ENCODE measurements at regions not wholly inside any gene's neighbourhood (a gene's known extent, or its start where the extent isn't known, plus 50 kb on each side); places are given as distances from the start of the nearest gene placed in this dataset.

DNA sequence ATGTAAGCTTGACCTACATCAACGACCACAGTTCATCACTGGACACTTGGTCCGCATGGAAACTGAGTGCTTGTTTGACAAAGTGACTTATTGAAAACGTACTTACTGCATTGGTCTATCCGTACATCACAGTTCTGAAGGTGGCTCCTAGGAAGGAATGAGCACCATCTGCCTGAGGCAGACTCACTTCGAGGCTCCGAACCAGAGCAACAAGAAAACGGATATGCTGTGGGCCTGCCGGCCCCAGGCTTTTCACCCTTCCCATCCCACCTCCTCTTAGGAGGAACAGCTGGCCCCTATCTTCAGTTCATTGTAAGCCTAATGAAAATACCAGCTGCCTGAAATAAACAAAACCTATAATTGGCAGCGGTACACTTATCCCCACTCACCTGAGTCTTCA lies 67.2 kb upstream of the TSLP start:
- no peak for ATAC-seq
- TF ChIP-seq, protein P1, sequence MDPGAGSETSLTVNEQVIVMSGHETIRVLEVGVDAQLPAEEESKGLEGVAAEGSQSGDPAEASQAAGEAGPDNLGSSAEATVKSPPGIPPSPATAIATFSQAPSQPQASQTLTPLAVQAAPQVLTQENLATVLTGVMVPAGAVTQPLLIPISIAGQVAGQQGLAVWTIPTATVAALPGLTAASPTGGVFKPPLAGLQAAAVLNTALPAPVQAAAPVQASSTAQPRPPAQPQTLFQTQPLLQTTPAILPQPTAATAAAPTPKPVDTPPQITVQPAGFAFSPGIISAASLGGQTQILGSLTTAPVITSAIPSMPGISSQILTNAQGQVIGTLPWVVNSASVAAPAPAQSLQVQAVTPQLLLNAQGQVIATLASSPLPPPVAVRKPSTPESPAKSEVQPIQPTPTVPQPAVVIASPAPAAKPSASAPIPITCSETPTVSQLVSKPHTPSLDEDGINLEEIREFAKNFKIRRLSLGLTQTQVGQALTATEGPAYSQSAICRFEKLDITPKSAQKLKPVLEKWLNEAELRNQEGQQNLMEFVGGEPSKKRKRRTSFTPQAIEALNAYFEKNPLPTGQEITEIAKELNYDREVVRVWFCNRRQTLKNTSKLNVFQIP (CRISPR knock-in tag; IDR thresholded peaks at IDR 0.05; ENCODE audit: borderline replicate concordance, low read depth): no peak
- TF ChIP-seq ZNF70 (CRISPR knock-in tag; IDR thresholded peaks at IDR 0.05): no peak
- TF ChIP-seq, protein P2, sequence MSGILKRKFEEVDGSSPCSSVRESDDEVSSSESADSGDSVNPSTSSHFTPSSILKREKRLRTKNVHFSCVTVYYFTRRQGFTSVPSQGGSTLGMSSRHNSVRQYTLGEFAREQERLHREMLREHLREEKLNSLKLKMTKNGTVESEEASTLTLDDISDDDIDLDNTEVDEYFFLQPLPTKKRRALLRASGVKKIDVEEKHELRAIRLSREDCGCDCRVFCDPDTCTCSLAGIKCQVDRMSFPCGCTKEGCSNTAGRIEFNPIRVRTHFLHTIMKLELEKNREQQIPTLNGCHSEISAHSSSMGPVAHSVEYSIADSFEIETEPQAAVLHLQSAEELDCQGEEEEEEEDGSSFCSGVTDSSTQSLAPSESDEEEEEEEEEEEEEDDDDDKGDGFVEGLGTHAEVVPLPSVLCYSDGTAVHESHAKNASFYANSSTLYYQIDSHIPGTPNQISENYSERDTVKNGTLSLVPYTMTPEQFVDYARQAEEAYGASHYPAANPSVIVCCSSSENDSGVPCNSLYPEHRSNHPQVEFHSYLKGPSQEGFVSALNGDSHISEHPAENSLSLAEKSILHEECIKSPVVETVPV (CRISPR knock-in tag; IDR thresholded peaks at IDR 0.05): no peak
- TF ChIP-seq RARB (CRISPR knock-in tag; IDR thresholded peaks at IDR 0.05): no peak
- TF ChIP-seq ESRRG (CRISPR knock-in tag; IDR thresholded peaks at IDR 0.05): no peak
- TF ChIP-seq BACH2 (CRISPR knock-in tag; IDR thresholded peaks at IDR 0.05; ENCODE audit: borderline replicate concordance): no peak
- TF ChIP-seq TCF4 (CRISPR knock-in tag; IDR thresholded peaks at IDR 0.05; ENCODE audit: borderline replicate concordance): no peak

DNA sequence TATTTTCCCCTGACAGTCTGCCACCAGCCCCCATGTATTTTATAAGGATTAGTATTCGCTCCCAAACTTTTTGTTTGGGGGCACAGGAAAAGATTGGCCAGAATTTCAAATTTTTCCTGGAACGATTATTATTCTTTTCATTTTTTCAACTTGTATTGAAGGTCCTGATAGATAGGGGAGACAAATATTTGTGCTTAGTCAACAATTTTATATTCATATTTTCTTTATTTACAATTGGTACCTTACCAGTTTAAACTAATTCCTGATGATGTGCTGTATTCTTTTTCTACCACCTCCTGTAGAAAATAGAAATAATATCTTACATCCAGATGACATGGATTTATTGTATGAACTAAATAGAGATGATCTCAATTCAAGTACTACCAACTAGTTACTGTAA lies 60.7 kb upstream of the TSLP start:
- ATAC-seq: no peak
- no peak for TF ChIP-seq RARB (CRISPR knock-in tag; IDR thresholded peaks at IDR 0.05)
- no peak for TF ChIP-seq ZNF8 (CRISPR knock-in tag; IDR thresholded peaks at IDR 0.05)
- no peak for TF ChIP-seq ZNF70 (CRISPR knock-in tag; IDR thresholded peaks at IDR 0.05)
- TF ChIP-seq OSR1 (CRISPR knock-in tag; IDR thresholded peaks at IDR 0.05): no peak
- TF ChIP-seq TCF4 (CRISPR knock-in tag; IDR thresholded peaks at IDR 0.05; ENCODE audit: borderline replicate concordance): no peak
- TF ChIP-seq ZFP3 (CRISPR knock-in tag; IDR thresholded peaks at IDR 0.05): no peak

DNA sequence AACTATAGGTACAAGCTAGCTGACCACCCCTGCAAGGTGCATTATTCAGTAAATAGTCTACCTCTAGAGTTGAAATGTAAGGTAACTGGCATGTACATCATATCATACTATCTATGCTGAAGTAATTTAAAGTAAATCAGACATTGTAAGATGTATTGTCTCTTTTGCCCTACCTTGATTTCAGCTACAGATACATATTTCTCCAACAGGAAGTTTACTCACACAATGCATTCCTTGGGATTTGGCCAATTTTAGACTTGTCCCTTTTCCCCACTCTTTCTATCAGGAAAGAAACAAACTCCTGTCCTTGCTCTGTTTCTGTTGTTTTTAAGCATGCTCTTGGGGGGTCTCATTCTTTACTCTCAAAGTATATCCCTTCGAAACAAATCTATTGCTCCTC lies 58.5 kb upstream of the TSLP start:
- peak; percentile 57 for ATAC-seq
- TF ChIP-seq, protein P3, sequence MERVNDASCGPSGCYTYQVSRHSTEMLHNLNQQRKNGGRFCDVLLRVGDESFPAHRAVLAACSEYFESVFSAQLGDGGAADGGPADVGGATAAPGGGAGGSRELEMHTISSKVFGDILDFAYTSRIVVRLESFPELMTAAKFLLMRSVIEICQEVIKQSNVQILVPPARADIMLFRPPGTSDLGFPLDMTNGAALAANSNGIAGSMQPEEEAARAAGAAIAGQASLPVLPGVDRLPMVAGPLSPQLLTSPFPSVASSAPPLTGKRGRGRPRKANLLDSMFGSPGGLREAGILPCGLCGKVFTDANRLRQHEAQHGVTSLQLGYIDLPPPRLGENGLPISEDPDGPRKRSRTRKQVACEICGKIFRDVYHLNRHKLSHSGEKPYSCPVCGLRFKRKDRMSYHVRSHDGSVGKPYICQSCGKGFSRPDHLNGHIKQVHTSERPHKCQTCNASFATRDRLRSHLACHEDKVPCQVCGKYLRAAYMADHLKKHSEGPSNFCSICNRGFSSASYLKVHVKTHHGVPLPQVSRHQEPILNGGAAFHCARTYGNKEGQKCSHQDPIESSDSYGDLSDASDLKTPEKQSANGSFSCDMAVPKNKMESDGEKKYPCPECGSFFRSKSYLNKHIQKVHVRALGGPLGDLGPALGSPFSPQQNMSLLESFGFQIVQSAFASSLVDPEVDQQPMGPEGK (CRISPR knock-in tag; IDR thresholded peaks at IDR 0.05; ENCODE audit: borderline replicate concordance): no peak
- TF ChIP-seq ISL1 (CRISPR knock-in tag; IDR thresholded peaks at IDR 0.05): no peak
- no peak for TF ChIP-seq ZFP3 (CRISPR knock-in tag; IDR thresholded peaks at IDR 0.05)
- TF ChIP-seq PPARA (CRISPR knock-in tag; IDR thresholded peaks at IDR 0.05; ENCODE audit: borderline replicate concordance): no peak
- no peak for TF ChIP-seq ZNF8 (CRISPR knock-in tag; IDR thresholded peaks at IDR 0.05)
- no peak for TF ChIP-seq OSR1 (CRISPR knock-in tag; IDR thresholded peaks at IDR 0.05)
- no peak for TF ChIP-seq CSDC2 (CRISPR knock-in tag; IDR thresholded peaks at IDR 0.05)
- no peak for TF ChIP-seq ZFP30 (CRISPR knock-in tag; IDR thresholded peaks at IDR 0.05)
- TF ChIP-seq, protein P4, sequence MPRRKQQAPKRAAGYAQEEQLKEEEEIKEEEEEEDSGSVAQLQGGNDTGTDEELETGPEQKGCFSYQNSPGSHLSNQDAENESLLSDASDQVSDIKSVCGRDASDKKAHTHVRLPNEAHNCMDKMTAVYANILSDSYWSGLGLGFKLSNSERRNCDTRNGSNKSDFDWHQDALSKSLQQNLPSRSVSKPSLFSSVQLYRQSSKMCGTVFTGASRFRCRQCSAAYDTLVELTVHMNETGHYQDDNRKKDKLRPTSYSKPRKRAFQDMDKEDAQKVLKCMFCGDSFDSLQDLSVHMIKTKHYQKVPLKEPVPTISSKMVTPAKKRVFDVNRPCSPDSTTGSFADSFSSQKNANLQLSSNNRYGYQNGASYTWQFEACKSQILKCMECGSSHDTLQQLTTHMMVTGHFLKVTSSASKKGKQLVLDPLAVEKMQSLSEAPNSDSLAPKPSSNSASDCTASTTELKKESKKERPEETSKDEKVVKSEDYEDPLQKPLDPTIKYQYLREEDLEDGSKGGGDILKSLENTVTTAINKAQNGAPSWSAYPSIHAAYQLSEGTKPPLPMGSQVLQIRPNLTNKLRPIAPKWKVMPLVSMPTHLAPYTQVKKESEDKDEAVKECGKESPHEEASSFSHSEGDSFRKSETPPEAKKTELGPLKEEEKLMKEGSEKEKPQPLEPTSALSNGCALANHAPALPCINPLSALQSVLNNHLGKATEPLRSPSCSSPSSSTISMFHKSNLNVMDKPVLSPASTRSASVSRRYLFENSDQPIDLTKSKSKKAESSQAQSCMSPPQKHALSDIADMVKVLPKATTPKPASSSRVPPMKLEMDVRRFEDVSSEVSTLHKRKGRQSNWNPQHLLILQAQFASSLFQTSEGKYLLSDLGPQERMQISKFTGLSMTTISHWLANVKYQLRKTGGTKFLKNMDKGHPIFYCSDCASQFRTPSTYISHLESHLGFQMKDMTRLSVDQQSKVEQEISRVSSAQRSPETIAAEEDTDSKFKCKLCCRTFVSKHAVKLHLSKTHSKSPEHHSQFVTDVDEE (CRISPR knock-in tag; IDR thresholded peaks at IDR 0.05): no peak
- no peak for TF ChIP-seq SNAI2 (CRISPR knock-in tag; IDR thresholded peaks at IDR 0.05)
- TF ChIP-seq GLIS3 (CRISPR knock-in tag; IDR thresholded peaks at IDR 0.05): no peak
- TF ChIP-seq TCF4 (CRISPR knock-in tag; IDR thresholded peaks at IDR 0.05; ENCODE audit: borderline replicate concordance): no peak

DNA sequence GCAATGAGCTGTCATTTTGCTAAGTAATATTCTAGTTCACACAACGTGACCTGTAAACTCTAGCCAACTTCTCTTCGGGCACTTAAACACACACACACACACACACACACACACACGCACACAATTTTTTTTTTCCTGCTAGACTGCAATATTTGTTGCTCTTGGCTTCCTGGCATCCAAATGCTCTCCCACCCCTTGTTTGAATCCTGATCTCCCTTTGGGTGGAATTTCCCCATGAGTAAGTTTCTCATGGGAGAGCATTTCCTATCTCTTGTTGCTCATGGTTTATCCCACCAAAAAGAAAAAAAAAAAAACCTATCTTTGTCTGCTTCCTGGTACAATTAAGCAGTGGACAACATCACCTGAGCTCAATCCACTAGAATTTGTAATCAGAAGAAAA lies 54.7 kb upstream of the TSLP start:
- TF ChIP-seq, protein P5, sequence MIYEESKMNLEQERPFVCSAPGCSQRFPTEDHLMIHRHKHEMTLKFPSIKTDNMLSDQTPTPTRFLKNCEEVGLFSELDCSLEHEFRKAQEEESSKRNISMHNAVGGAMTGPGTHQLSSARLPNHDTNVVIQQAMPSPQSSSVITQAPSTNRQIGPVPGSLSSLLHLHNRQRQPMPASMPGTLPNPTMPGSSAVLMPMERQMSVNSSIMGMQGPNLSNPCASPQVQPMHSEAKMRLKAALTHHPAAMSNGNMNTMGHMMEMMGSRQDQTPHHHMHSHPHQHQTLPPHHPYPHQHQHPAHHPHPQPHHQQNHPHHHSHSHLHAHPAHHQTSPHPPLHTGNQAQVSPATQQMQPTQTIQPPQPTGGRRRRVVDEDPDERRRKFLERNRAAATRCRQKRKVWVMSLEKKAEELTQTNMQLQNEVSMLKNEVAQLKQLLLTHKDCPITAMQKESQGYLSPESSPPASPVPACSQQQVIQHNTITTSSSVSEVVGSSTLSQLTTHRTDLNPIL (CRISPR knock-in tag; IDR thresholded peaks at IDR 0.05; ENCODE audit: low read depth): no peak
- TF ChIP-seq ARNTL (CRISPR knock-in tag; IDR thresholded peaks at IDR 0.05; ENCODE audit: borderline replicate concordance, low read depth) (no peak), PPARA (CRISPR knock-in tag; IDR thresholded peaks at IDR 0.05; ENCODE audit: borderline replicate concordance) (no peak), SNAI2 (CRISPR knock-in tag; IDR thresholded peaks at IDR 0.05) (no peak), ZFP3 (CRISPR knock-in tag; IDR thresholded peaks at IDR 0.05) (no peak), BACH2 (CRISPR knock-in tag; IDR thresholded peaks at IDR 0.05; ENCODE audit: borderline replicate concordance) (no peak), ZC3H10 (CRISPR knock-in tag; IDR thresholded peaks at IDR 0.05) (no peak), ZFP30 (CRISPR knock-in tag; IDR thresholded peaks at IDR 0.05) (no peak), OSR1 (CRISPR knock-in tag; IDR thresholded peaks at IDR 0.05) (no peak), GLIS3 (CRISPR knock-in tag; IDR thresholded peaks at IDR 0.05) (no peak), ZNF8 (CRISPR knock-in tag; IDR thresholded peaks at IDR 0.05) (no peak)
- TF ChIP-seq, protein P1 (CRISPR knock-in tag; IDR thresholded peaks at IDR 0.05; ENCODE audit: borderline replicate concordance, low read depth): no peak
- ATAC-seq: no peak

Data from SK-N-SH treated with all-trans-retinoic acid at 6 μM for 48 hours (cell line).